ENCODE measurements at regions not wholly inside any gene's neighbourhood (a gene's known extent, or its start where the extent isn't known, plus 50 kb on each side); places are given as distances from the start of the nearest gene placed in this dataset.

DNA sequence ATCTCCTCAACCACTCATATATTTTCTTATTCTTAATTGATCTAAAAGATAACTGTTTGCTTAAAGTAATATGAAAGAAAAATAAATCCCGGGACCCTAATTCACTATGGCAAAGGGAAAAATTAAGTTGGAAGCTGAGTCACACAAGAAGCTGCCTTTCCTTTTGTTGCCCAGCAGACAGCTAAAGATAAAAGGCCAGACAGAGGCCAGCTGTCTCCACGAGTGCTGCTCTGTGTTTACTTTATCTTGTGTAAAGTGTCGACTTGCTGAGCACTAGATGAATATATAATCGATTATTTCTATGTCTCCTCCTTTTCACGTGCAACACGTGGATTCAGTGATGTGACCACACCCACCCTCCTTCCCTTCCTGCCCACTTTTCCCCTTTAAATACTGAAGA is 52.8 kb upstream of the NSMCE3 start:
- Histone ChIP-seq H3K4me3 (no peak overlapping the region), H3K27me3 (no peaks in the 10 kb centered on the region), H3K9me3 (replicated peaks in 1 of 11) (peaks cover 18 to 36% (median 25%) of the 10 kb centered on the region in 11 experiments; a peak in 21 of 22 replicates), H4K20me1 (no peaks in the 10 kb centered on the region), H3K27ac (no peak overlapping the region), H3K4me1 (no peaks in the 10 kb centered on the region), H3K4me2 (no peak overlapping the region), H3K36me3 (no peaks in the 10 kb centered on the region), H3K9ac (no peak overlapping the region)
- no peak for TF ChIP-seq Cebpa-rat (IDR thresholded peaks at IDR 0.05)

DNA sequence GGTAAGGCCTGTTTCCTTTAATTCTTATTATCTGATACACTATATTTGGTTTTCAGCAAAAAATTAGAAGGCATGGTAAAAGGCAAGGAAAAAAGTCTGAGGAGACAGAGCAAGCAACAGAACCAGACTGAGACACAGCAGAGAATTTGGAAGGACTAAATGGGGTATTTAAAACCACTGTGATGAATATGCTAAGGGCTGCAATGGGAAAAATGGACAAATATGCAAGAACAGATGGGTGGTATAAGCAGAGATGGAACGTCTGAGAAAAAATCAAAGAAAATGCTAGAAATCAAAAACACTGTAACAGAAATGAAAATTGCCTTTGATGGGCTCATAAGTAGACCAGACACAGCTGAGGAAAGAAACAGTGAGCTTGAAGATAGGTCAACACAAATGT is 50.8 kb upstream of the NSMCE3 start:
- no peaks in the 10 kb centered on the region for H3K36me3 ChIP-seq
- no peaks in the 10 kb centered on the region for H4K20me1 ChIP-seq
- H3K4me1 ChIP-seq = no peaks in the 10 kb centered on the region
- H3K9ac ChIP-seq = no peak overlapping the region
- H3K4me3 ChIP-seq = no peak overlapping the region
- peaks cover 2 to 17% (median 10%) of the 10 kb centered on the region in 11 experiments; a peak in 15 of 22 replicates for H3K9me3 ChIP-seq (replicated peaks in 1 of 11)
- no peak overlapping the region for H3K27ac ChIP-seq
- no peak overlapping the region for H3K4me2 ChIP-seq
- TF ChIP-seq Cebpa-rat (IDR thresholded peaks at IDR 0.05) = no peak
- no peaks in the 10 kb centered on the region for H3K27me3 ChIP-seq

DNA sequence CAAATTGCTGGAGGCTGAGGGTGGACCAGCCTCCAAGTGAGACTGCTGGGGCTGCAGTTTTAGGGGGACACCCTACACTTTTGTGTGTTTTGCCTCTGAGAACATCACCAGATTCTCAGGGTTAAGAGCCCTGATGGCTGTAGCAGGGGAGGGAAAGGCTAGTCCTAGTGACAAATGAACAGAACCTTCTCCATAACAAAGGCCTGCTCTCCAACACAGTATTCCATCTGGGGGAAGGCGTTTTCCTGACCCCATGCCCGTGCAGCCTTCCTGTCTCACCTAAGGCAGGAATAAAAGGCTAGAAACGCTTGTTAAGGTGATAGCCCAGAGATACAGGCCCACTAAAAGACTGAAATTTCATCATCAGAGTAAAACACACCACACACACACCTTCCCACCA is 50.2 kb upstream of the NSMCE3 start:
- H3K4me3 ChIP-seq = no peak overlapping the region
- H3K36me3 ChIP-seq = no peaks in the 10 kb centered on the region
- H3K4me2 ChIP-seq = no peak overlapping the region
- H4K20me1 ChIP-seq = no peaks in the 10 kb centered on the region
- H3K27ac ChIP-seq = no peak overlapping the region
- H3K9me3 ChIP-seq (replicated peaks in 1 of 11) = peaks cover 0 to 15% (median 9%) of the 10 kb centered on the region in 11 experiments; a peak in 10 of 22 replicates
- H3K27me3 ChIP-seq = no peaks in the 10 kb centered on the region
- no peak overlapping the region for H3K9ac ChIP-seq
- TF ChIP-seq Cebpa-rat (IDR thresholded peaks at IDR 0.05) = no peak
- no peaks in the 10 kb centered on the region for H3K4me1 ChIP-seq
